ENCODE measurements at regions not wholly inside any gene's neighbourhood (a gene's known extent, or its start where the extent isn't known, plus 50 kb on each side); places are given as distances from the start of the nearest gene placed in this dataset.

- no peaks in the 10 kb centered on the region for H3K27me3 ChIP-seq
- DNase-seq, result no peak
- WGBS, 2 donors, result 64 to 66% methylated on average over 2 of the region's 2 CpGs
- no peaks in the 10 kb centered on the region for H3K4me1 ChIP-seq
- intact Hi-C loops (cut with DNase I), result no loop called here
- H3K9me3 ChIP-seq, result no peaks in the 10 kb centered on the region
- H3K4me3 ChIP-seq, result no peak overlapping the region
- no peak overlapping the region for H3K27ac ChIP-seq
- H3K36me3 ChIP-seq, result no peaks in the 10 kb centered on the region
- TF ChIP-seq POLR2AphosphoS5 (IDR thresholded peaks at IDR 0.05), result no peak
- no peak for TF ChIP-seq EP300 (IDR thresholded peaks at IDR 0.05)
- no peak for TF ChIP-seq POLR2A (IDR thresholded peaks at IDR 0.05)
- TF ChIP-seq CTCF (IDR thresholded peaks at IDR 0.05), result no peak
These were observed 234.6 kb upstream of the ID4 start for GRCh38 chr6:19602434-19603013.

GRCh38 chr6:19603721-19604120 is 233.4 kb upstream of the ID4 start:
- no peaks in the 10 kb centered on the region for H3K36me3 ChIP-seq
- DNase-seq, result no peak
- no peak overlapping the region for H3K27ac ChIP-seq
- H3K9me3 ChIP-seq, result no peaks in the 10 kb centered on the region
- TF ChIP-seq POLR2AphosphoS5 (IDR thresholded peaks at IDR 0.05), result no peak
- TF ChIP-seq EP300 (IDR thresholded peaks at IDR 0.05), result no peak
- TF ChIP-seq CTCF (IDR thresholded peaks at IDR 0.05), result no peak
- TF ChIP-seq POLR2A (IDR thresholded peaks at IDR 0.05), result no peak
- intact Hi-C loops (cut with DNase I), result no loop called here
- H3K27me3 ChIP-seq, result no peaks in the 10 kb centered on the region
- no peaks in the 10 kb centered on the region for H3K4me1 ChIP-seq
- 67 to 70% methylated on average over 1 of the region's 1 CpG for WGBS, 2 donors
- no peak overlapping the region for H3K4me3 ChIP-seq

- H3K4me1 ChIP-seq, result no peaks in the 10 kb centered on the region
- no peaks in the 10 kb centered on the region for H3K36me3 ChIP-seq
- H3K9me3 ChIP-seq, result no peaks in the 10 kb centered on the region
- TF ChIP-seq EP300 (IDR thresholded peaks at IDR 0.05) (no peak), CTCF (IDR thresholded peaks at IDR 0.05) (no peak), POLR2A (IDR thresholded peaks at IDR 0.05) (no peak), POLR2AphosphoS5 (IDR thresholded peaks at IDR 0.05) (no peak)
- no peaks in the 10 kb centered on the region for H3K27me3 ChIP-seq
- 88 to 92% methylated on average over 6 of the region's 6 CpGs for WGBS, 2 donors
- no peak overlapping the region for H3K27ac ChIP-seq
- DNase-seq, result no peak
- no peak overlapping the region for H3K4me3 ChIP-seq
- intact Hi-C loops (cut with DNase I), result no loop called here
These were observed 231.5 kb upstream of the ID4 start for GRCh38 chr6:19605624-19606023.

- no peak overlapping the region for H3K4me3 ChIP-seq
- no peaks in the 10 kb centered on the region for H3K27me3 ChIP-seq
- 51 to 76% methylated on average over 1 of the region's 1 CpG for WGBS, 2 donors
- H3K9me3 ChIP-seq, result no peaks in the 10 kb centered on the region
- H3K36me3 ChIP-seq, result no peaks in the 10 kb centered on the region
- H3K4me1 ChIP-seq, result no peaks in the 10 kb centered on the region
- DNase-seq, result no peak
- TF ChIP-seq POLR2A (IDR thresholded peaks at IDR 0.05) (no peak), POLR2AphosphoS5 (IDR thresholded peaks at IDR 0.05) (no peak), CTCF (IDR thresholded peaks at IDR 0.05) (no peak), EP300 (IDR thresholded peaks at IDR 0.05) (no peak)
- intact Hi-C loops (cut with DNase I), result no loop called here
- H3K27ac ChIP-seq, result no peak overlapping the region
These were observed 228.6 kb upstream of the ID4 start for GRCh38 chr6:19608546-19608945.

Data from sigmoid colon (tissue), 6 donors.